ENCODE measurements at regions not wholly inside any gene's neighbourhood (a gene's known extent, or its start where the extent isn't known, plus 50 kb on each side); places are given as distances from the start of the nearest gene placed in this dataset.

- TF ChIP-seq CREB1 (CRISPR knock-in tag; IDR thresholded peaks at IDR 0.05; ENCODE audit: low read depth) = no peak
- no peak for TF ChIP-seq POLR2AphosphoS5 (IDR thresholded peaks at IDR 0.05; ENCODE audit: low read depth)
- no peak for TF ChIP-seq CTCF (conservative IDR thresholded peaks at IDR 0.05; ENCODE audit: low read depth in 2 of 2)
- TF ChIP-seq EZH2 (IDR thresholded peaks at IDR 0.05; ENCODE audit: low read depth, unreplicated experiment) = no peak
- TF ChIP-seq REST (IDR thresholded peaks at IDR 0.05; ENCODE audit: unreplicated experiment) = no peak
Observed at GRCh38 chr15:81968691-81969090, 77.1 kb downstream of the MEX3B start.

All from GM23338 (cell line).